MV-4-11 (cell line): ENCODE measurements at regions not wholly inside any gene's neighbourhood (a gene's known extent, or its start where the extent isn't known, plus 50 kb on each side); places are given as distances from the start of the nearest gene placed in this dataset.
A peak's percentile ranks its signal among the peaks of the same experiment; 100 is the strongest.

ENCODE experiments used
- DNase-seq: peaks from one replicate; lab custom pipeline; 2025; lab: John Stamatoyannopoulos, UW

- no peak for DNase-seq
Observed at GRCh38 chr13:34249546-34250039, 431.6 kb downstream of the RFC3 start.

DNA sequence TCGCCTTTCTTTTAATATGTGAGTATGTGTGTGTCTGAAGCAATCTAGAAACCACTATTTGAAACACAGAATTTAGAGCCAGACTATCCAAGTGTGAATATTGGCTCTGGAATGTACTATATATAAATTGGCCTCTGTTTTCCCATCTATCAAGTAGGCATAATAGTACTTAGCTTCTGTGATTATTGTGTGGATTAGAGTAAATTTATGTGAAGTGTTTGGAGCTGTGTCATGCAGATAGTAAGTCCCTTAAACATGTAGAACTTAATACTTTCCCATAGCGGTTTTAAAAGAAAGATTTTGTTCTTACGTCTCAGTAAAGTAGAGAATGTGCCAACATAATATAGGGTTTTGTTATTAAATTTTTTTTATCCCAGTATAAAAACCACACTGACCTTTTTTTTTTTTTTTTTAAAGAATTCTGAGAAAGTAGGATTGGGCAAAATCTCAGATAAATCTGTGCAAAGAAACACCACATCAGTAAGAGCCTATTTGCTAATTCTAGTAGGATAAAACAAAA, 432.3 kb downstream of the RFC3 start:
- no peak for DNase-seq

DNA sequence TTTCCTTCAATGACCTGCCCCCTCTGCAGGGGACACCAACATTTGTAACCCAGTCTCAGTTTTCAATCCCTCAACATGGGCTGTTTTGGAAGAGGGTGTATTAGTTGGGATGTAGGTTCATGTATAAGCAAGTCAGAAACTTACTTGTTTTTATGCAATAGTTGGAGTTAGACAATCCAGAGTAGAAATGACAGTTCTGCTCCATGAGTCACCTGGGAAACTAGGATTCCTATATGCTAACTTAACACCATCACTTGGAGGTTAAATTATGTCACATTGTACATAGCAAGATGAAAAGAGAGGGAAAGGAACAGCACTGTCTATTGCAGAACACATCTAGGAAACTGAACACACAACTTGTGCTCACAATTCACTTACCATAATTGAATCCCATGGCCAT, 436.4 kb downstream of the RFC3 start:
- DNase-seq = no peak

- no peak for DNase-seq
Observed at GRCh38 chr13:34255711-34256110, 437.8 kb downstream of the RFC3 start.

GRCh38 chr13:34256236-34256635, 438.3 kb downstream of the RFC3 start:
- peak; percentile 65 for DNase-seq

DNA sequence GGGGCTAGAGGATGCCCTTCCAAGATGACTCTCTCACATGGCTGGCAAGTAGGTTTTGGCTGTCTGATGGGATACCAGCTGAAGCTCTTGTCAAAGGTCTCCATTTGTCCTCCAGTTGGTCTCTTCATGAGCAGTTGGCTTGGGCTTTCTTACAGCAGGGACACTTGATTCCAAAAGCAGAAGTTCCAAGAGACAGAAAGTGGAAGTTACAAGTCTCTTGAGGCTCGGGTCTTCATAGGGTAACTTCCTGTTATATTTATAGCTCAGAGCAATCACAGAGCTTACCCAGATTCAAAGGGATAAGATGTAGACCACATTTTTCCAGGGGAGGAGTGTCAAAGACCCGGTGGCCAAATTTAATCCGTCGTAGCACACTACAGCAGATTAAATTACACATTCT, 440.0 kb downstream of the RFC3 start:
- peak; percentile 98 for DNase-seq

- DNase-seq = no peak
Observed at GRCh38 chr13:34258646-34259386, 440.9 kb downstream of the RFC3 start.

GRCh38 chr13:34263681-34264080, 445.7 kb downstream of the RFC3 start:
- peak; percentile 79 for DNase-seq

- no peak for DNase-seq
Observed at GRCh38 chr13:34265046-34265679, 447.2 kb downstream of the RFC3 start.

- DNase-seq = no peak
Observed at GRCh38 chr13:34276764-34277163, 458.8 kb downstream of the RFC3 start.

- no peak for DNase-seq
Observed at GRCh38 chr13:34277936-34278335, 460.0 kb downstream of the RFC3 start.

DNA sequence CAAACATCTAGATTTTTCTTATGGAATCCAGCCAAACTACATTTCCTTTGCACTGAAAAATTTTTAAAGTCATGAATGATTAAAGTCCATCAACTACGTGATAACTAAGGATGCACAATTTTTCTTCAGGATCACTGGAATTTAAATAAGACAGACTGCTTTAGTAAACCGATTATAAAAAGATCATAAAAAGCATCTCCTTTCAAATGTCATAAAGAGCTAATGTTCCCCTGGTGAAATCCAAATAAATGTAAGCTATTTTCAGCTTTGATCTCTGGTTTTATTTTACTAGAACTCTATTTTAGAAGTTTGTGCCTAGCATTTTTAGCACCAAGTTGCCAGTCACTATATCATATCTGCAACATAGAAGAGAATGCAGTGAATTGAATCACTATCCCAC, 460.8 kb downstream of the RFC3 start:
- DNase-seq = no peak

DNA sequence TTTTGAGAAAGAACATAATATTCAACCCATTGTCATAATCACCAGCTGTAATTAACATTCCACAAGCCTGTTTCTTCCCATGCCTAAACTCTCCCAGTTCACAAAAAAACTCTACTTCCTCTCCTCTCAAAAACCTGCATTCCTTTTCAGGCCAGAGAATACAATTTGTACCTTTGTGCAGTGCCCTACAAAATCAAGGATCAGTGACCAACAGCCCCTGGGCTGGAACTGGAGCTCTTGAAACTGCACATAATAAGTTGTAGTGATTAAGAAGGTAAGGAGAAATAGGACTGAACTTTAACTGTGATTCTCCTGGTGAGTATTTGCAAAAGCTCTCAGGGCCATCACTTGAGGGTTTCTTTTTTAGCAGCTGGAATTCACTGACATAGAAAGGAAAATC, 472.7 kb downstream of the RFC3 start:
- DNase-seq = no peak

- DNase-seq = no peak
Observed at GRCh38 chr13:34294483-34295129, 476.7 kb downstream of the RFC3 start.

GRCh38 chr13:34300559-34300958, 482.6 kb downstream of the RFC3 start:
- DNase-seq = no peak

- no peak for DNase-seq
Observed at GRCh38 chr13:34302596-34302995, 484.6 kb downstream of the RFC3 start.

- DNase-seq = no peak
Observed at GRCh38 chr13:34303346-34303745, 485.4 kb downstream of the RFC3 start.

DNA sequence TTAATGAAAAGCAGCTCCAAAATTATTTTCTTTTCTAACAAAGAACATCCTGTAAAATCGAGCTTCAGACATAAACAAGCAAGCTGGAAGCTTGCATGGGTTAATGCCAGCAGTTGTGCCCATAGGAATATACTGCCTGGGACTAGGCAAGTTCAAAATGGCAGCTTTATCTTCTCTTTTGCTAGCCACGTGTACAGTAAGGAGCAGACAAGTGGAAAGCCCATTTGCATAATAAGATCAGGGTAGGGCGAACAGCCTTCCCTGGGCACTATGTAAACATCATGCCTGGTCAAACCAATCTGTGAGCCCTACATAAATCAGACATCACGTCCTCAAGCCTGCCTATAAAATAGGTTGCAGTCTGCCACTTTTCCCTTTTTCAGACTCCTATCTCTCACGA, 489.7 kb downstream of the RFC3 start:
- no peak for DNase-seq

DNA sequence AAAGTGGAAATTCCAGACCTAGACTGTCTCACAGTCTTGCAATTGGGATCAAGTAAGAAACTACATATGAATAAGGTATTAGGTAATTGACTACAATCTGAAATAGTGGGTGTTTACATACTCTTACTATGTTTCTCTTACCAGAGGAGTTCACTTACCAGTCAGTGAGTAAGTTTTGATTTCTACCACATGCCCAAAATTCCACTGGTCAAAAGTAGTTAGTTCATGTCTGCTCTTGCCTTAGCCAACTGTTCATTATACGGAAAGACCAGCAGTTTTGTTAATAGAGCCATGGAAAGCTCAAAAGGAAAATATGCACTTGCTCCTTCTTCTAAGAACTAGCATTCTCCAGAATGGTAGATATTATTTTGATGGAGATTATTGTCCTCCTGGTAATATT, 490.8 kb downstream of the RFC3 start:
- no peak for DNase-seq

DNA sequence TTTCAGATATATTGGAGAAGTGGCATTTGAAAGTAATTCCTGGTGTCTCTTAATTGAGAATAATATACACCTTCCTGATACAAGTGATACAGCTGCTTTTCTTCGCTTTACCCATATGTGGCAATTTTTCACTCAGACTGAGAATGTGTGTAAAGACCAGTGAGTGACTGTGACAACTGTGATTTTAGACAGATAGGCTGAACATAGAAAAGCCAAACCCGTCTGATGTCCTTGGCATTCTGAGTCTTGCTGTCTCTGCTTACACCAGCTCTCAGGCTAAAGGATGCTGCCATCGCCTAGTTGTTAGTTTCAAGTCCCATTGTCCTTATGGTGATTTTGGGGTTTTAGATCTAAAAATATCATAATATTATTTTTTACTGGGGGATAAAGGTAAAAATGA, 492.6 kb downstream of the RFC3 start:
- no peak for DNase-seq

DNA sequence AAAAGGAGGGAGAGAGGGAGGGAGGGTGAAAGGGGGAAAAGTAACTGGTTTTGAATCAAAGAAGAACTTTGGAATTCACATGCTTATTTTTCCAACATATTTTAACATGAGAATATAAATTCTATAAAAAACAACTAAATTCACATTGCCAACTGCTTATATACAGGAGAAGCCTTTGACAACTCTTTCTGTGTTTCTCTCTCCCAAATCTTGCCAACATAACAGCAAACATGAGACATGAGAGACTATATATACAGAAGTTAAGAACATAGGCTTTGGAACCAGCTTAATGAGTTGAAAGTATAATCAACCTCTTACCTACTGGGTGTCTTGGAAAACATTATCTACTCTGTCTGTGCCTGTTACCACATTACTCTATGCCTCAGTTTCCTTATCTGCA, 493.3 kb downstream of the RFC3 start:
- no peak for DNase-seq

DNA sequence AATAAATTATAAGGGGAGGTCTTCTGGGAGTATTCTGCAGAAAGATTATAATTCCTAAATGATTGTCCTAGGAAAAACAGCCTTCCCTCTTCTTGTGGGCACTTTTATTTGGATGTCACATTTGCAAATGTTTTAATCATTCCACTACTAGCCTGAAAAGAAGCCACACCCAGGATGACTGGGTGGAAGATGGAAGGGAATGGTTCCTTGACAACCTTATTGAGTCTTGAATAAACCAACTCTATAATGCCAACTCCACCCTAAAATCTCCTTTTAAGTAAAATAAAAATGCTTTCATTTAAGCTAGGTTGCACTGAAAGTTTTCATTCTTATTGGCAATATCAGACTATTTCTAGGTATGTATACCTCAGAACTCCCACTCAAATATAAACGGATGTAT, 494.6 kb downstream of the RFC3 start:
- no peak for DNase-seq

GRCh38 chr13:34320084-34320483, 502.1 kb downstream of the RFC3 start:
- no peak for DNase-seq
